ENCODE measurements at regions not wholly inside any gene's neighbourhood (a gene's known extent, or its start where the extent isn't known, plus 50 kb on each side); places are given as distances from the start of the nearest gene placed in this dataset.

DNA sequence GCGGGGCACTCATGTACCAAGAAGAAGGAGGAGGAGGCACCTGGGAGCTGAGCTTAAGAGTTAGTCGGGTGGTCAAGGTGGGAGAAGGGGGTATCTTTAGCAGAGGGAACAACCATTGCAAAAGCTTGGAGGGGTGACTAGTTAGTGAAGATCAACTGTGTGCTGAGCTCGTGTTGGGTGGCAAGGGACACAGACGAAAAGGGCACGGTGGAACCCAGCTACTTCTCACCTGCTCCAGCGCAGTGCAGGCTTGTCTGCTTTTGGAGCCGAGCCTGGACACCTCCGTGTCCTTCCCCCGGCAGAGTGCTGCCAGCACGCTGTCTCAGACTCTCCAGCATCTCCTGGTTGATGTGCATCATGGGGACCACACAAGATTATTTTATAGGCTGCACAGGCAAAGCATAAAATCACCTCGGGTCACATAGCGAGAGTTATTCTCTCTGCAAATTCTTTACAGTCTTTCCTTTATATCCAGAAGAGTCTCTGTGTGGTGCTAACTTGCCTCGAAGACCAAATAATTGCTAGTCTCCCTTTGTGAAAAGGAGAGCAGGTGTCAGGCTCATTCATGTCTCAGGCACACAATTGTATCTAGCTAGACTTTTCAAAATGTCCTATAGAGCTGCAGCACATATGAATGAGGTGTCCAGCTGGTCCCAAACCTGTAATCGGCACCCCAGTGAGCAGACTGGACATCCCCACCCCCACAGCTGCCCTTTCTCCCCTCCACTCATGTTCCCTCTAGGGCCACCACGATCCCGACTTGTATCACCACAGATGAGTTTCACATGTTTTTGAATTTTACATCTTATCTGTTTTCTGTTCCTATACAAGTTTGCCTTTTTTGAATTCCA lies 123.4 kb downstream of the CEBPB start:
- no peak for DNase-seq (ENCODE audit: low read depth)

DNA sequence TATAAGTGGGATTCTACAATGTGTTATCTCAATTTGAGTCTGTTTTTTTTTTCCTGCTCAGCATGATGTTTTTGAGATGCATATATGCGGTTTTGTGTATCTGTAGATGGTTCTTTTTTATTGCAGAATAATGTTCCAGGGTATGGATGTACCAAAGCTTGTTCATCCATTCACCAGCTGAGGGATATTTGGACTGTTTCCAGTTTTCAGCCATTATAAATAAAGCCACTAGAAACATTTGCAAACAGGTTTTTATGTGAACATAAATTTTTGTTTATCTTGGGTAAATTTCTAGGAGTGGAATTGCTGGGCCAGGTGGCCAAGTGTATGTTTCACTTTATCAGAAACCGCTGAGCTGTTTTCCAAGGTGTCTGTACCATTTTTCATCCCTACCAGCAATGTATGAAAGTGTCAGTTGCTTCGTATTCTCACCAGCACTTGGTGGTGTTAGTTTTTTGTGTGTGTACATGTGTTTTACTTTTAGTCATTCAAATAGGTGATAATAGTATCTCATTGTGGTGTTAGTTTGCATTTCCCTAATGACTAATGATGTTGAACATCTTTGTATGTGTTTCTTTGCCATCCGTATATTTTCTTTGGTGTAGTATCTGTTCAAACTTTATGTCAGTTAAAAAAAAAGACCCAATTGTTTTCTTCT lies 124.2 kb downstream of the CEBPB start:
- DNase-seq (ENCODE audit: low read depth) = no peak

DNA sequence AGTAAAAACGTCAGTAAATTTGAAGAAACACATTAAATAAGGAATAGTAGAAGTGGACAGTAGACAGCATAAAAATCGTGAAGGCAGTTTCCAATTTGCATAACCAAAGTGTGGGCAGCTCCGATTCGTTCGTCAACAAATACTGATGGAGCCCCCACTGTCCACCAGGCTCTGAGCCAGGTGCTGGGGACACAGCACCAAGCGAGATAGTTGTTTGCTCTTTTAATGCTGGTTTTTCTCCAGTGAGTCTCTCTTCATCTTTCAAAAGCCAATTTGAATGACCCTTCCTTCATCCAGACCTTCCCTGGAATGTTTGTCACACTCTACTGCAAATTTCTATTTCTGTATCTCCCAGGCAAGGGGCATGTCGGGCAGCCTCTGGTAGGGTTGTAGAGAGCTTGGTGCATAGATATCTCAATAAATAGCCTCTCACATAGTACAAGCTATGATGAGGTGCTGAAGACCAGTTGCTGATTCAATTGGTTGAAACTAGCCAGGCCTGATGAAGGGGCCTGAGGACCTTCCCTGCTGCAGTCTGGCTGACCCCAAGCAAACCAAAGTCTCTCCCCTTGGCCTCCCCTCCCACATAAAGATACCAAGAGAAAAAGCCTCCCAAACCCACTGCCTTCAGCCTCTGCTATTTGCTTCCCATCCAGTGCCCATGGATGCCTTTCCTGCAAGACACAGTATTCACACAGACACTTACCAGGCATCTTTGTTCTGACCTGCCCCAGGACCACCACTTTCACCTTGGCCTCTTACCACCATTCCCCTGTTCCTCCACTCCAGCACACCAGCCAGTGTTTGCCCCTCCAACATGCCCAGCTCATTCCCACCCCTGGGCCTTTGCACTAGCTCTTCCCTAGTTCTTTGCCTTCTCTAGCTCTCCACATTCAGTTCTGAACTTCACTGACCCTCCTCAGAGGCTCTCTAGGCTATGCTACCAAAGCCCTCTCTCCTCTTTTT lies 125.2 kb downstream of the CEBPB start:
- no peak for DNase-seq (ENCODE audit: low read depth)

DNA sequence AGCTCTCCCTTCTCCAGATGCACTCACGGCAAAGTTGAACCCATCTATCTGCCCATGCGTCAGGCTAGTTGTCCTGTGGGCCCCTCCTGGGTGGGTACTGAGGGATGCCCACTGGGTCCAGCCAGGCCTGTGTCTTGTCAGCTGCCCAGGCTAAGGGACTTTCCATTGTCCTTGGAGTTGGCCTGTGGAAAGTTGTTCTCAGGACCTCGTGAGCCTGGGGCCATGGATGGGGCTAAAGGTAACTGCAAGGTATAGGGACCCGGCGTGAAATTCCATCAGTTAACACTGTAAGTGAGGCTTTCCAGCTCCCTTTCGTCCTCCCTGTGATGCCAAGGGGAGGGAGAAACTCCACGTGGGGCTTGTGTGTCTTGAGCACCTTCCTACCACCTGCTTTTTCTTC lies 126.5 kb downstream of the CEBPB start:
- DNase-seq (ENCODE audit: low read depth) = no peak

DNA sequence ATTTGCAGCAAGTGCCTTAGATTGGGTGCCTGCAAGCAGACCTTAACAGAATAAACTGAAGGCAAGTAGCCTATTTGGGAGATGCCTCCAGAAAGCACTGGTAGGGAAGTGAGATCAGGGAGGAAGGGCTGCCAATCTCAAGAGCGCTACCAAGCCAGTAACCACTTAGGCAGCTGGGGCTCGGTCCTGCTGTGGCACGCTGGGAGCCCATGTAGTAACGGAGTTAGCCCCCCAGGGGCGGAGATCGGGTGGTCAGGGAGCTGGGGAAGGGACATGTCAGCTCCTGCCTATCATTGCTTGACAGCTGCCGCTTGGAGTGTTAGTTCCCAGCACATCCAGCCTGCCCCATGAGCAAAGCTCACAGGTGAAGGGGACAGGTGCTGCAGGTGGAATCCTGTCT lies 127.0 kb downstream of the CEBPB start:
- no peak for DNase-seq (ENCODE audit: low read depth)

DNA sequence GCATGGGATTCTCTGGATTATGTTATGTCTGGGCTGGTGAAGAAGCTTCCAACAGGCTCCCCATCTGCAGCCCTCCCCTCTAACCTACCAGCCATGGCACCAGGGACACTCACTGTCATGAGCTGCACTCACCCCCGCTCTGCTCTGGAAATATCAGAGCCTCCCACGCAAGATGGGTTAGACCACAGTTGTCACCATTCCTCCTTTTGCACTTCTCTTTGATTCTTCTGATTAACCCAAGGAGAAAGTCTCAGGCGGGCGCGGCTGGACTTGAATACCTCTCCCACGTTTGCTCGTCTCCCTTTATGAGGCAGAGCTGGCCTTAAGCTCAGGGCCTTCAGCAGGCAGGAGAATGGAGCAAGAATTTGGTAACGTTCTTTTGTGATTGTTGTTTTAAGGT lies 128.1 kb downstream of the CEBPB start:
- DNase-seq (ENCODE audit: low read depth) = no peak

DNA sequence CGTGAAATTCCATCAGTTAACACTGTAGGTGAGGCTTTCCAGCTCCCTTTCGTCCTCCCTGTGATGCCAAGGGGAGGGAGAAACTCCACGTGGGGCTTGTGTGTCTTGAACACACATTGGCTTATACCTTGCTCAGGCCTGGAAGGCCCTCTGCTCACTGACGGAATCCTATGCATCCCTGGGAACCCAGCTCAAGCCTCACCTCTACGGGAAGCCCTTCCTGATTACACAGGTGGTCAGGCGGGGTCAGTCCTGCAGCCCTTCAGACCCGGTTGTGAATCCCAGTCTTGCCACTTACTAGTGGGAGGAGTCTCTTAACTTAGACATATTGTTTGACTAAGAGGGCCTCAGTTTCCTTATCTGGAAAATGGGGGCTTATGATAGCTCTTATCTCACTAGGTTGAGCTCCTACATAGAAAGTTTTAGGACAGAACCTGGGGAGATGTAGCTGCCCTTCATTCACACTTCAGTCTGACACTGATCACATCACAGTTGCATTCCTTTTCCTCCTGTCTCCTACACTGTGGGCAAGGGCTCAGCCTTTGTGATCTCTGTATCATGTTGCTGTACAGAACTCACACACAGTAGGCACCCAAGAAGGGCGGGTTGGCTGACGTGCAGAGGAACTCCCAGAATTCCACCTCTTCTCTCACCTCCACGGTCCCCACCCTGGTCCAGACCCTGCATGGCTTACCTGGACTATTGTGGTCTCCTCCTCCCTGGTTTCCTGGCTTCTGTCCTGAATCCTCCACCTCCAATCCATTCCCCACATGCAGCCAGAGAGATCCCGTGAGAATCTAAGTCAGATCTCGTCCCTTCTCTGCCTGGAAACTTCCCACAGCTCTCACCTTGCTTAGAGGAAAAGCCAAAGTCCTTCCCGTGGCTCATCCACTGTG lies 129.6 kb downstream of the CEBPB start:
- DNase-seq (ENCODE audit: low read depth) = no peak

DNA sequence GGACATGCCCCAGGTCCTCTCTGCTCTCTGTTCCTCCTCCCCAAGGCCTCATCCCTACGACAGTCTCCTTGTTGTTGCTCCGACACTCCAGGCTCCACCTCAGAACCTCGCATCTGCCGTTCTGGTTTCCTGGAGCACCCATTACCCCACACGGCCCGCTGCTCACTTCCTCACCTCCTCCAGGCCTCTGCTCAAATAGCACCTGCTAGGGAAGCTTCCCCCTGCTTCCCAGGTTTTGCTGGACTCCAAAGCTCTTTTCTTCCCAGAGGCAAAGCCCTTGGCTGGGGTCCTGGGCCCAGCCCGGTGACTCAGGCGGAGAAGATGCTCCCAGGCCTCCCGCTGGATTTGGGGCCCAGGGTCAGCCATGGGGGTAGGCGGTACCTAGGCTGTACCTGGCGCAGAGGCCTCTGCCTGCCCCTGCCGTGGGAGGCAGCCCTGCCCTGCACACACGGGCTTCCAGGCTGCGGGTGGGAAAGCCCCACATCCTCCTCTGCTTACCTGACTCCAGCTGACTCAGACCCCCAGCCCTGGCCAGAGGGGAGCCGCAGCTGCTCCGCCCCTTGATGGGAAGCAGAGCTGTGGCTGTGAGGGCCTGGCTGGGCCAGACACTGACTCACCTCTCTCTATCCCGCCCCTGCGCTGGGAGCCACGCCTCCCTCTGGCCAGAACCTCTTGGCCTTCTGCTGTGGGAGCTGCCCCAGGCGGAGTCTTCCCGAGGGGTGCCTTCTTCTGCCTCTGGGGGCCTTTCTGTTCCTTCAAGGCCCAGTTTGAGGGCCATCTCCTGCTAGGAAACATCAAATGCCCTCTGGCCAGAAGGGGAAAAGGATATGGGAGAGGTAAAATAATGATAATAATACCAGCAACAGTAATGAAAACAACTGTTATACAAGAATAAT lies 130.5 kb downstream of the CEBPB start:
- no peak for DNase-seq (ENCODE audit: low read depth)

DNA sequence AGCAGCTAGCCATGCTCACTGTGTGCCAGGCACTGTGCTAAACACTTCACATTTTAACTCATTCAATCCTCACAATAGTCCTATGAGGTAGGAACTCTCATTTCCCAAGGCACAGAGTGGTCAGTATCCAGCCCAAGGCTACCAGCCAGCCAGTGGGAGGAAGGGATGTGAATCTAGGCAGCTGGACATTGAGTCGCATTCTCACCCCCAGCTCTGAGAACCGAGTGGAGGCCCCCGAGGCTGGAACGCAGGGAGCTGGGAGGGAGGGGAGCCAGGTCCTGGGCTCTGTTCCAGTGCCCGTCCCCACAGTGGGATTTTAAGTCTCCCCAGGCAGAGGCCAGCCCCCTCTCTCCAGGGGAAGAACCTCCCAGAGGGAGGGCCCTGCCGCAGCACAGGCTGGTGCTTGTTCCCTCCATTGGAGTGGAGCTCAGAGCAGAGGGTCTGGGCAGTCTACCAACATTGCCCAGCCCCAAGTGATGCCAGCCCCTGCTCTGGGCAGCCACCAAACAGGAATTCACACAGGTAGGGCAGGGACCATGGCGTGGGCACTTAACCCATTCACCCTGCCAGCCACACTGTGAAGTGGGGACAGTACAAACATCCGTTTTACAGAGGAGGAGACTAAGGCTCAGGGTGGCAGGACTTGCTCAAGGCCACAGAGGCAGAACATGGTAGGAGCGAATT lies 131.3 kb downstream of the CEBPB start:
- no peak for DNase-seq (ENCODE audit: low read depth)

DNA sequence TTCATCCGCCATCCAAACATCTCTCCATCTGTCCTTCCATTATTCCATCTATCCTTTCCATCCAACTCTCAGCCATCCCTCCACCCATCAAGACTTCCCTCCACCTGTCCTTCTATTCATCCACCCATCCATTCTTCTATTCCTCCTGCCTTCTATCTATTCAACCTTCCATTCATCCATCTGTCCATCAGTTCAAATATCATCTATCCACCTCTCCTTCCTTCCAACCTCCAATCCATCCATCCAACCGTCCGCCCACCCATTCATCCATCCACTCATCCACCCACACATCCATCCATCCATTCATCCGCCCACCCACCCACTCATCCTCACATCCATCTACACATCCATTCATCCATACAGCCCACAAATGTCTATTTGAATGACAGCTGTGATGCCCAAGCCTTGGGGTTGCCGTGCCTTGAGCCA lies 132.1 kb downstream of the CEBPB start:
- DNase-seq (ENCODE audit: low read depth) = no peak

DNA sequence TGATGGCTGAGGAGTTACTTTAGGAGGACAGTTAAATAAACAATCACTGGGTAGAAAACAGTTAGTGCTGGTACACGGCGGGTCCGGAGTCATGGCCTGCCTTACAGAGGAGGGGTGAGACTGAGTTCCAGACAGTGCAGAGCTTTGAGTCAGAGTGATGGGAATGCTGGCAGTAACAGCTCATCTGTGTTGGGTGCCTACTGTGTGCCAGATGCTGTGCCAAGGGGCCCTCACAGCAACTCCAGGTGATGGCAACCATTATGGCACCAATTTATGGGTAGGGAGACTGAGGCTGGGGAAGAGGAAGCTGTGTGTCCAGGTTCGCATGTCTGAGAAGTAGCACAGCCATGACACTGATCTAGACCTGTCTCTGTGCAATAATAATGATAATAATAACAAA lies 132.6 kb downstream of the CEBPB start:
- no peak for DNase-seq (ENCODE audit: low read depth)

DNA sequence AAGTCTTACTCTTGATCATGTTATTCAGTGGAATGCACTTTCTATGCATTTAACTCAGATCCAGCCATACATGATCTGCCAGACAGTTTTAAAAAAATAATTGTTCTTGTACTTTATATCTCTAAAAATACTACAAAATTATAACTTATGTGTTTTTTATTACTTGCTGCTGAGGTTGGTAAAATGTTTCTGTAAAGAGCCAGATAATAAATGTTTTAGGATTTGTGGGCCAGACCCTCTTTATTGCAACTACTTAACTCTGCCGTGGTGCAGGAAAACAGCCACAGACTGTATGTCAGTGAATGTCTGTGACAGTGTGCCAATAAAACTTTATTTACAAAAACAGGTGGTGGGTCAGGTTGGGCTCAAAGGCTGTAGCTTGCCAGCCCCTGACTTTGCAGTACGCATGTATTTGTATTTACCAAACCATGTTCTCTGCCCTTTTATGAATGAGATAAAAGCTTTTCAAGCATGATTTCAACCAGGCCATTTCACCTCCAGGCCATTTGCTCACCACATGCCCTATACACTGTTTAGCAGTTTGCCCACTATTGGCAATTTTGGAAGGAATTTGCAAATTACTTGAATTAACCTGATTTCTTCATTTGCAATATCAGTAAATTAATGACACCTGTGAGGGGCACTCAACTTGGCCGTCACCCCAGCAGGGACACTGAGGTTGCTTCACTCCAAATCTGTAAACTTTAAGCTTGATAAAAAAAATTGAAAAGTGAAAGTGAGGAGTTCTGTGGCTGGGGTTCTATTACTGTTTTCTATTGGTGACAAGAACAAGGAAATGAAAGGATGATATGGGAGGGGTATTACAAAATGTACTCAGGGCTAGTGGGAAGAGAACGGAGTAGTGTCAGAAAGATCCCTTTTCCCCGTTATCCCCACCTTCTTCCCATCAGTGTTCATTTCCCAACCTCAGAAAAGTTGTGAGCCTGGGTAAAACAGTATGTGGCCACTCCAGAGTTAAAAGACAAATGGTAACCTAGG lies 133.4 kb downstream of the CEBPB start:
- no peak for DNase-seq (ENCODE audit: low read depth)

DNA sequence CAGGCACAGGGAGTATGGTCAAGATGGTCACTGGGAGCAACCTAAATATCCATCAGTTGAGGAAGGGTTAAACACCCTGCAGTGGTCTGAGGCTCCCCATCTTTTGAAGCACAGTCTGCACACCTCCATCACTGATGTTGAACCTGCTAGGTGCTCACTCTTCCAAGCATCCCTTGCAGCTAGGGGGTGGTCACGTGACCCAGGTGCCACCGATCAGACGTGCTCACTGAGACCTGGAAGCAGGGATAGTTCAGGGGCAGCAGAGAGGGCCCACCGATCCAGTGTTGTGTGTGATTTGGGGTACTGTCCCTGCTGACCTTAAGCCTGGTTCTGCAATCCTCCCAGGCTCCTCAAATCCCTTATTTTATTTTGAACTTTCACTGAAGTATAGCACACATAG lies 134.6 kb downstream of the CEBPB start:
- DNase-seq (ENCODE audit: low read depth) = no peak

DNA sequence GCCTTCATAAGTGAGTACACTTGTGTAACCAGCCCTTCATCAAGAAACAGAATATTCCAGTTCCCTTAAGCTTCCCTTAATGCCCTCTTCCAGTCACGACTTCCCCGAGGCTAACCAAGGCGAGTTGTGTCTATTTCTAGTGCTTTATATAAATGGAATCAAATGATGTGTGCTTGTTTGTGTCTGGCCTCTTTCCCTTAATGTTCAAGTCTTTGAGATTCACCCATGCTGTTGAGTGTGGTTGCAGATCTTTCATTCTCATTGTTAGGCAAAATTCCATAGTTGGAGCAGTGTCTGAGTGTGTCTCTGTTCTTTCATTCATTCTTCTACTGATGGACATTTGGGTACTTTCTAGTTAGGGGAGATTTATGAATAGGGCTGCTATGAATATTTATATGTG lies 135.0 kb downstream of the CEBPB start:
- no peak for DNase-seq (ENCODE audit: low read depth)

DNA sequence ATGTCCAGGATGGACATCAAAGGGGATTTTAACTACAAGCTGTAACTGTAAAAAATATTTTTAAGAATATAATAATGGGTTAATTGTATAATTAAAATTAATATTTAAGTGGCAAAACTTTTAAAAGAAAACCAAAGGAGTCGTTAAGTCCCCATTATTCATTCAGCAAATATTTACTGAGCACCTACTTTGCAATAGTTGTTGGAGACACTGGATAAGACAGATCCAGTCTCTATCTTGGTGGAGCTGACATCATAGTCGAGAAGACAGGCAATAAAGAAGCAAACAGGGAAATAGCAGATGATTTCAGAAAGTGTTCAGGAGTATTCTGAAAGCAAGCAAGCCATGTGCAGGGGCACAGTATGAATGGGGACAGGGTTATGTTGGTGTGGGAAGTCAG lies 137.0 kb downstream of the CEBPB start:
- no peak for DNase-seq (ENCODE audit: low read depth)

DNA sequence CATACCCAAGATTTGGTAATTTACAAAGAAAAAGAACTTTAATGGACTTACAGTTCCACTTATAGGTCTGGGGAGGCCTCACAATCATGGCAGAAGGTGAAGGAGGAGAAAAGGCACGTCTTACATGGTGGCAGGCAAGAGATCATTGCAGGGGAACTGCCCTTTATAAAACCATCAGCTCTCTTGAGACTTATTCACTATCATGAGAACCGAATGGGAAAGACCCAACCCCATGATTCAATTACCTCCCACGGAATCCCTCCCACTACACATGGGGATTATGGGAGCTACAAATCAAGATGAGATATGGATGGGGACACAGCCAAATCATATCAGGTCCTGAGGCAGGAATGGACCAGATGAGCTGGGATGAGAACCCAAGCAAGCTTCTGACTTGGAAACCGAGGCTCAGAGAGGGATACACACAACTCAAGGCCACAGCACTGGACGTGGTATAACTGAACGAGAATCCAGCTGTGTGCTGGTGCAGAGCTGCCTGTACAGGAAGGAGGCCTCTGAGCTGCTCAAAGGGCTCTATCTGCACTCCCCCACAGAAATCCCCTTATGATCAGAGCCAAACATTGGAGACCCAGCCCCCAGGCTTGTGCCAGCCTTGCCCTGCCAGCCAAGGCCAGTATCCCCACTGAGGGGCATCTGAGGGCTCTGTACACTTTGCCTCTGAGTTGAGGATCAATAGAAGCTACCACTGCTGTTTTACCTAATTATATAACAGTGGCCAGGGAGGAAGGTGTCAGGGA lies 137.8 kb downstream of the CEBPB start:
- no peak for DNase-seq (ENCODE audit: low read depth)

DNA sequence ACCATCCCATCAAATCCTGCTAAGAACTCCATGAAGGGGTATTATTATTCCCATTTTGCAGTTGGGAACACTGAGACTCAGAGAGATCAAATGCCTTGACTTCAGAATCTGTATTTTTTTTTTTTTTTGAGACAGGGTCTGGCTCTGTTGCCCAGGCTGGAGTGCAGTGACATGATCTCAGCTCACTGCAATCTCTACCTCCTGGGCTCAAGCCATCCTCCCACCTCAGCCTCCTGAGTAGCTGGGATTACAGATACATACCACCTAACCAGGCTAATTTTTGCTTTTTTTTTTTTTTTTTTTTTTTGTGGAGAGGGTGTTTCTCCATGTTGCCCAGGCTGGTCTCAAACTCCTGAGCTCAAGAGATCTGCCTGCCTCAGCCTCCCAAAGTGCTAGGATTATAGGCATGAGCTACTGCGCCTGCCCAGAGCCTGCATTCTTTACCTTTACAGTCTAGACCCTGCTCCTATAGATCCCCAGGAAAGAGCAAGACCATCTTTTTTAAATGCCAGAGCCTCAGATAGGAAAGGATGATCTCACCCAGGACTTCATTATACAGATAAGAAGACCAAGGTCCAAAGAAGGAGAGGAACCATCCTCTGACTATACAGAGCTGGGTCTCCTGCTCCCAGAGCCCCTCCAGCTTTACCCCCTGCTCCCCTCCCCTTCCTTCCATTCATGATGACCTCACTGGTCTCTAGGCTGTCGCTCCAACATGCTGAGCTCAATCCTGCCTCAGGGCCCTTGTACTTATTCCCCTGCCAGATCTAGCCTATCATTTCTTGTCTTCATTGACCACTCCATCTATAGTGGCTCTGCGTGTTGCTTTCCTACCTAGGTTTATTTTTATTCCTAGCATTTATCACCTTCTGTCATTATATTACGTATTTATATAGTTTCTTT lies 138.6 kb downstream of the CEBPB start:
- DNase-seq (ENCODE audit: low read depth) = no peak

Measured in activated T-helper 9 cell treated with anti-CD3 and anti-CD28 coated beads, Interleukin-2, amount 50 U/mL, for 16 hours (primary cell).